Astrocyte (in vitro differentiated cells and primary cell): ENCODE measurements at regions not wholly inside any gene's neighbourhood (a gene's known extent, or its start where the extent isn't known, plus 50 kb on each side); places are given as distances from the start of the nearest gene placed in this dataset.

Experiments used
- DNase-seq: peaks from one replicate; pipeline ENCODE4 v3.0.0-alpha.2; 2010; ENCODE audit warnings: low read depth
- FAIRE-seq: peaks from 2 replicates; lab custom pipeline; 2011; peaks lifted over from hg19 to GRCh38; lab: Jason Lieb, UNC
- H2AFZ ChIP-seq: 2 replicates; pipeline ENCODE4 v1.6.0; 2012; ENCODE audit warnings: low read depth, low read length, inconsistent platforms
- H3K27ac ChIP-seq: 2 replicates; pipeline ENCODE4 v1.5.1; 2011; ENCODE audit warnings: low read depth, low read length, inconsistent platforms
- H3K27me3 ChIP-seq: 2 replicates; pipeline ENCODE4 v1.6.0; 2011; ENCODE audit warnings: low read length, inconsistent platforms; ENCODE audit not compliant: insufficient read depth
- H3K36me3 ChIP-seq: 2 replicates; pipeline ENCODE4 v1.5.1; 2011; ENCODE audit warnings: low read length, inconsistent platforms; ENCODE audit not compliant: insufficient read depth
- H3K4me1 ChIP-seq: 2 replicates; pipeline ENCODE4 v1.5.1; 2011; ENCODE audit warnings: low read length, inconsistent platforms; ENCODE audit not compliant: insufficient read depth
- H3K4me2 ChIP-seq: 2 replicates; pipeline ENCODE4 v1.6.0; 2012; ENCODE audit warnings: low read length, inconsistent platforms
- H3K4me3 ChIP-seq: 2 replicates; pipeline ENCODE4 v1.5.1; 2011; ENCODE audit warnings: low read depth, mild to moderate bottlenecking, low read length, inconsistent platforms; ENCODE audit not compliant: insufficient read depth
- H3K79me2 ChIP-seq: 2 replicates; pipeline ENCODE4 v1.6.0; 2012; ENCODE audit warnings: mild to moderate bottlenecking, low read length, inconsistent platforms; ENCODE audit not compliant: insufficient read depth
- H3K9ac ChIP-seq: 2 replicates; pipeline ENCODE4 v1.6.0; 2012; ENCODE audit warnings: mild to moderate bottlenecking, low read length, inconsistent platforms
- H3K9me3 ChIP-seq: 2 replicates; pipeline ENCODE4 v1.5.1; 2012; ENCODE audit warnings: low read depth, mild to moderate bottlenecking, low read length, inconsistent platforms; ENCODE audit not compliant: insufficient read depth
- H4K20me1 ChIP-seq: 2 replicates; pipeline ENCODE4 v1.6.0; 2012; ENCODE audit warnings: low read length, inconsistent platforms; ENCODE audit not compliant: insufficient read depth
- H3K27ac Mint-ChIP-seq: one replicate; pipeline ENCODE4 v1.8.0; 2021; ENCODE audit warnings: mild to moderate bottlenecking, mixed read lengths; ENCODE audit not compliant: unreplicated experiment
- H3K27me3 Mint-ChIP-seq: one replicate; pipeline ENCODE4 v1.8.0; 2021; ENCODE audit warnings: low read depth, mixed read lengths; ENCODE audit not compliant: unreplicated experiment
- H3K36me3 Mint-ChIP-seq: one replicate; pipeline ENCODE4 v1.8.0; 2021; ENCODE audit warnings: low read depth, mixed read lengths; ENCODE audit not compliant: unreplicated experiment
- H3K4me1 Mint-ChIP-seq: one replicate; pipeline ENCODE4 v1.8.0; 2021; ENCODE audit warnings: low read depth, mixed read lengths; ENCODE audit not compliant: unreplicated experiment
- H3K4me3 Mint-ChIP-seq: one replicate; pipeline ENCODE4 v1.8.0; 2021; ENCODE audit warnings: mild to moderate bottlenecking, moderate library complexity, mixed read lengths; ENCODE audit not compliant: unreplicated experiment
- H3K9me3 Mint-ChIP-seq: one replicate; pipeline ENCODE4 v1.8.0; 2021; ENCODE audit warnings: mild to moderate bottlenecking, mixed read lengths; ENCODE audit not compliant: unreplicated experiment
- EZH2 ChIP-seq: IDR thresholded peaks from 2 replicates; pipeline ENCODE4 v1.6.1; 2012; ENCODE audit warnings: mild to moderate bottlenecking, low read length, inconsistent platforms; ENCODE audit not compliant: insufficient read depth
- TF ChIP-seq, protein P1 (sequence below): IDR thresholded peaks from 2 replicates; pipeline ENCODE4 v1.5.1; 2011; ENCODE audit warnings: low read depth, mild to moderate bottlenecking, inconsistent platforms, low read length, moderate library complexity; ENCODE audit not compliant: insufficient read depth

DNA sequence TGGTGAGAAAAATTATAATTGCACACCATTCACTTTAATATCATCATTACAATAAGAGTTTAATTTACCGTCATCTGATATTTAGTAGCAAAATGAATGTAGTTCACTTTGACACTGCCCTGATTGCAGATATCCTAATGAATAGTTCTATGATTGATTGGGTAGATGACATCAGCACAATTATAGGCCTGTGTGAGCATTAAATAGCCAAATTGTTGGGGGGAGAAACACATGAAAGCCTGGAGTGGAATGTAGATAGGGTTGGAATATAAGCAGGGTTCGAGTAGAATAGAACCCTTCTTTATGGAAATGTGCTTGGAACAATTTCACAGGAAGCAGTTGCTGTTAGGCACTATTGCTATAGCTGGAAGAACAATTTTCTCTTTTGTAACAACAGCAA lies 1526.2 kb downstream of the RPA4 start:
- Histone ChIP-seq H3K27ac (no peak overlapping the region), H3K9me3 (no peaks in the 10 kb centered on the region), H3K79me2 (no peaks in the 10 kb centered on the region), H2AFZ (no peak overlapping the region), H3K4me2 (no peak overlapping the region), H3K4me3 (no peak overlapping the region), H3K36me3 (no peaks in the 10 kb centered on the region), H3K27me3 (no peaks in the 10 kb centered on the region), H4K20me1 (no peaks in the 10 kb centered on the region), H3K4me1 (no peaks in the 10 kb centered on the region), H3K9ac (no peak overlapping the region)
- Mint-ChIP-seq H3K27me3 (no peaks in the 10 kb centered on the region), H3K4me1 (peaks cover 7% of the 10 kb centered on the region), H3K4me3 (no peak overlapping the region), H3K27ac (no peak overlapping the region), H3K36me3 (no peaks in the 10 kb centered on the region), H3K9me3 (no peaks in the 10 kb centered on the region)
- DNase-seq (no peak), FAIRE-seq (peak; percentile 20)
- no peak for TF ChIP-seq EZH2
- TF ChIP-seq, protein P1, sequence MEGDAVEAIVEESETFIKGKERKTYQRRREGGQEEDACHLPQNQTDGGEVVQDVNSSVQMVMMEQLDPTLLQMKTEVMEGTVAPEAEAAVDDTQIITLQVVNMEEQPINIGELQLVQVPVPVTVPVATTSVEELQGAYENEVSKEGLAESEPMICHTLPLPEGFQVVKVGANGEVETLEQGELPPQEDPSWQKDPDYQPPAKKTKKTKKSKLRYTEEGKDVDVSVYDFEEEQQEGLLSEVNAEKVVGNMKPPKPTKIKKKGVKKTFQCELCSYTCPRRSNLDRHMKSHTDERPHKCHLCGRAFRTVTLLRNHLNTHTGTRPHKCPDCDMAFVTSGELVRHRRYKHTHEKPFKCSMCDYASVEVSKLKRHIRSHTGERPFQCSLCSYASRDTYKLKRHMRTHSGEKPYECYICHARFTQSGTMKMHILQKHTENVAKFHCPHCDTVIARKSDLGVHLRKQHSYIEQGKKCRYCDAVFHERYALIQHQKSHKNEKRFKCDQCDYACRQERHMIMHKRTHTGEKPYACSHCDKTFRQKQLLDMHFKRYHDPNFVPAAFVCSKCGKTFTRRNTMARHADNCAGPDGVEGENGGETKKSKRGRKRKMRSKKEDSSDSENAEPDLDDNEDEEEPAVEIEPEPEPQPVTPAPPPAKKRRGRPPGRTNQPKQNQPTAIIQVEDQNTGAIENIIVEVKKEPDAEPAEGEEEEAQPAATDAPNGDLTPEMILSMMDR: no peak

DNA sequence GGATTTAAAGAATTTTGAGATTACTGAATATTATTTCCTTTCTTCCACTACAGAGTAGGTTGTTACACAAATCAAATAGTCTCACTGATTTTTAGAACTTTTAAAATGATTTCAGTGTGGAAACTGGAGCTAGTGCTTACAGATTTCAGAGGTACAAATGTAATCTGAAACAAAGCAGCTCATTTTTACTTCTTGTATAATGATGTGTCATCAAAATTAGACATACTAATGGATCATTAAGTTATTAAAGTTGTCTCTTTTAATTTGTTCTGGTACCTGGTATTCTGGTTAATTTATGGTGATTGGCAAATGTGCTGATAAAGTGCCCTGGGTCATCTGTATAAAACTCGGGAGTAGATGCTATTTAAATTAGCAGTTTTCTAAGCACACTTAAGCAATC lies 1528.3 kb downstream of the RPA4 start:
- Histone ChIP-seq H3K79me2 (no peaks in the 10 kb centered on the region), H3K27ac (no peak overlapping the region), H3K4me1 (no peaks in the 10 kb centered on the region), H3K4me2 (no peak overlapping the region), H3K4me3 (no peak overlapping the region), H3K27me3 (no peaks in the 10 kb centered on the region), H2AFZ (no peak overlapping the region), H3K9ac (no peak overlapping the region), H3K36me3 (no peaks in the 10 kb centered on the region), H4K20me1 (no peaks in the 10 kb centered on the region), H3K9me3 (no peaks in the 10 kb centered on the region)
- FAIRE-seq: peak; percentile 69
- Mint-ChIP-seq H3K9me3 (no peaks in the 10 kb centered on the region), H3K4me3 (no peak overlapping the region), H3K27me3 (no peaks in the 10 kb centered on the region), H3K4me1 (peaks cover 4% of the 10 kb centered on the region), H3K36me3 (no peaks in the 10 kb centered on the region), H3K27ac (no peak overlapping the region)
- no peak for DNase-seq
- TF ChIP-seq, protein P1: no peak
- TF ChIP-seq EZH2: no peak

DNA sequence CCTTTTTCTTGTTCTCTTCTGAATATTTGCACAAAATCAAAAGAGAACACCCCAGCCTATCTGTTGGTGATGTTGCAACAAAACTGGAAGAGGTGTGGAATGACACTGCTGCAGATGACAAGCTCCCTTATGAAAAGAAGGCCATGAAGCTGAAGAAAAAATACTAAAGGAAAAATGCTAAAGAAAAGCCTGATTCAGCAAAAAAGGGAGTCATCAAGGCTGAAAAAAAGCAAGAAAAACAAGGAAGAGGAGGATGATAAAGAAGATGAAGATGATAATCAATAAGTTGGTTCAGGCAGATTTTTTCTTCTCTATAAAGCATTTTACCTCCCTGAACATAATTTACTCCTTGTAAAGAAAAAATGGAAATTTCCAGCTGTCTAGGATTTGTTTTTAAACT lies 1538.8 kb downstream of the RPA4 start:
- Histone ChIP-seq H3K4me2 (no peak overlapping the region), H3K79me2 (no peaks in the 10 kb centered on the region), H3K9me3 (no peaks in the 10 kb centered on the region), H3K27ac (no peak overlapping the region), H2AFZ (no peak overlapping the region), H3K9ac (no peak overlapping the region), H3K4me1 (no peaks in the 10 kb centered on the region), H3K4me3 (no peak overlapping the region), H4K20me1 (no peaks in the 10 kb centered on the region), H3K27me3 (no peaks in the 10 kb centered on the region), H3K36me3 (no peaks in the 10 kb centered on the region)
- H3K9me3 Mint-ChIP-seq: no peaks in the 10 kb centered on the region
- TF ChIP-seq, protein P1: no peak
- TF ChIP-seq EZH2: no peak
- FAIRE-seq (no peak), DNase-seq (no peak)
- H3K27ac Mint-ChIP-seq: no peak overlapping the region
- no peaks in the 10 kb centered on the region for H3K4me1 Mint-ChIP-seq
- H3K36me3 Mint-ChIP-seq: no peaks in the 10 kb centered on the region
- no peaks in the 10 kb centered on the region for H3K27me3 Mint-ChIP-seq
- H3K4me3 Mint-ChIP-seq: no peak overlapping the region
